Type B pancreatic cell (in vitro differentiated cells): ENCODE measurements at regions not wholly inside any gene's neighbourhood (a gene's known extent, or its start where the extent isn't known, plus 50 kb on each side); places are given as distances from the start of the nearest gene placed in this dataset.

Experiments used
- DNase-seq: peaks from one replicate; pipeline ENCODE4 v3.0.0; 2021; ENCODE audit warnings: mixed read lengths; ENCODE audit not compliant: unreplicated experiment; ENCODE audit errors: extremely low spot score
- H3K27ac Mint-ChIP-seq: 2 replicates; pipeline ENCODE4 v1.8.0; 2021; ENCODE audit warnings: mild to moderate bottlenecking, mixed read lengths
- H3K27me3 Mint-ChIP-seq: 2 replicates; pipeline ENCODE4 v1.8.0; 2021; ENCODE audit warnings: mixed read lengths
- H3K36me3 Mint-ChIP-seq: 2 replicates; pipeline ENCODE4 v1.8.0; 2021; ENCODE audit warnings: mixed read lengths
- H3K4me1 Mint-ChIP-seq: one replicate; pipeline ENCODE4 v1.8.0; 2021; ENCODE audit warnings: mixed read lengths; ENCODE audit not compliant: unreplicated experiment
- H3K4me3 Mint-ChIP-seq: 2 replicates; pipeline ENCODE4 v1.8.0; 2021; ENCODE audit warnings: mild to moderate bottlenecking, mixed read lengths
- H3K9me3 Mint-ChIP-seq: 2 replicates; pipeline ENCODE4 v1.8.0; 2021; ENCODE audit warnings: mixed read lengths
- TF ChIP-seq, protein P1 (sequence below): fragments of 200-600 bp; sonication (generic); conservative IDR thresholded peaks from 2 replicates; pipeline ENCODE4 v1.5.0; 2021; ENCODE audit warnings: antibody characterized with exemption, mild to moderate bottlenecking

DNA sequence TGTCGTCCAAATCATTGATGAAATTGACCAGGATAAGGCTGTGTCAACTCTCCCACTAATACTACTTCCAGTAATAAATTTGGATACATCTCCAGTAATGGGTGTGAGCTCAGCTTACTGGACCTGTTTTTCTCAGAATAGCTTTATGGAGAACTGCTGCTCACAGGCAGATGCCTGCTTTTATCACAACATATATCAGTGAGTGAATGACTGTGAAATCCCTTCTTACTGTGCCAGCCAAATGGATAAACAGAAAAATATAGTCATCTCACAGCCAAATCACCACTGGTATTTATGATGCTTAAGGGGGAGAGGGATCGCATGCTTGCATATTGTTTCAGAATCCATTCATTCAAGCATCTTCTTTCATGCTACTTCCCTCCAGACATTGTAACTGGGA, 148.4 kb upstream of the PAPPA start:
- Mint-ChIP-seq H3K36me3 (no peaks in the 10 kb centered on the region), H3K4me1 (no peaks in the 10 kb centered on the region), H3K27me3 (no peaks in the 10 kb centered on the region), H3K27ac (no peak overlapping the region), H3K9me3 (peaks cover 4% of the 10 kb centered on the region), H3K4me3 (no peak overlapping the region)
- DNase-seq: no peak
- TF ChIP-seq, protein P1, sequence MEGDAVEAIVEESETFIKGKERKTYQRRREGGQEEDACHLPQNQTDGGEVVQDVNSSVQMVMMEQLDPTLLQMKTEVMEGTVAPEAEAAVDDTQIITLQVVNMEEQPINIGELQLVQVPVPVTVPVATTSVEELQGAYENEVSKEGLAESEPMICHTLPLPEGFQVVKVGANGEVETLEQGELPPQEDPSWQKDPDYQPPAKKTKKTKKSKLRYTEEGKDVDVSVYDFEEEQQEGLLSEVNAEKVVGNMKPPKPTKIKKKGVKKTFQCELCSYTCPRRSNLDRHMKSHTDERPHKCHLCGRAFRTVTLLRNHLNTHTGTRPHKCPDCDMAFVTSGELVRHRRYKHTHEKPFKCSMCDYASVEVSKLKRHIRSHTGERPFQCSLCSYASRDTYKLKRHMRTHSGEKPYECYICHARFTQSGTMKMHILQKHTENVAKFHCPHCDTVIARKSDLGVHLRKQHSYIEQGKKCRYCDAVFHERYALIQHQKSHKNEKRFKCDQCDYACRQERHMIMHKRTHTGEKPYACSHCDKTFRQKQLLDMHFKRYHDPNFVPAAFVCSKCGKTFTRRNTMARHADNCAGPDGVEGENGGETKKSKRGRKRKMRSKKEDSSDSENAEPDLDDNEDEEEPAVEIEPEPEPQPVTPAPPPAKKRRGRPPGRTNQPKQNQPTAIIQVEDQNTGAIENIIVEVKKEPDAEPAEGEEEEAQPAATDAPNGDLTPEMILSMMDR: no peak

DNA sequence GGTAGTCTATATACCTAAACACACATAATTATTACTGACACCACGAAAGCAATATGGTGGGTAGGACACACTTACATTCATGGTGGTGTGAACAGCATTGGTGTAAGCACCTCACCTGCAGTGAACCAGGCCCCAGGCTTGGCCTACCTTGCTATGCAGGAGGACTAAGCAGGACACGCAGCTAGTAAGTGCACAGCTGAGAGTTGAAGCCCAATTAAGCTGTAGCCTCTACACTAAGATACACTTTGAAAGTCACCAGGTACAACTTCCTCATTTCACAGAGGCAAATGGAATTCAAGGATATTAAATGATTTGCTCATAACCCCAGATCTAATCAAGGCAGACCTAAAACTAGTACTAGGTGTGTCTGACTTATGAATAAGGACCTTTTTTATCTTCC, 145.8 kb upstream of the PAPPA start:
- Mint-ChIP-seq H3K36me3 (no peaks in the 10 kb centered on the region), H3K4me1 (no peaks in the 10 kb centered on the region), H3K9me3 (no peaks in the 10 kb centered on the region), H3K27me3 (no peaks in the 10 kb centered on the region), H3K4me3 (no peak overlapping the region), H3K27ac (no peak overlapping the region)
- DNase-seq: no peak
- TF ChIP-seq, protein P1: no peak

DNA sequence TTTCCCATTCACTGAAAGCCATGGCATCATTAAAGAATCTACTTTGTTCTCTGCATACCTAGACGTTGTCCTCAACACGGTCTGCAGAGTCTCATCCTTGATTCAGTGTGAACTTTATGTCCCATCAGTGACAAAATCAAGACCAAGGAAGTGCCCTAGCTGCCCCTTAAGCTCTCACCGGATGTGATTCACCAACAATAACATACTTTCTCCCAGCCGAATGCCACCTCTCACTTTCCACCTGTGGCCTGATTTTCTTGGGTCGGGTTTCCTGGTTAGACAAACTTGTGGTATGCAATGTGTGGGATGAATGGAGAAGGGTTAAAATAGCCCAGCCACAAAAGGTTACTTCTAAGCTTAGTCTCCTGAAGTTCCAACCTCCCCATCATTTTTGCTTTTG, 145.3 kb upstream of the PAPPA start:
- no peaks in the 10 kb centered on the region for H3K27me3 Mint-ChIP-seq
- H3K36me3 Mint-ChIP-seq: no peaks in the 10 kb centered on the region
- no peak for DNase-seq
- TF ChIP-seq, protein P1: no peak
- H3K4me1 Mint-ChIP-seq: no peaks in the 10 kb centered on the region
- no peak overlapping the region for H3K4me3 Mint-ChIP-seq
- H3K27ac Mint-ChIP-seq: no peak overlapping the region
- no peaks in the 10 kb centered on the region for H3K9me3 Mint-ChIP-seq

DNA sequence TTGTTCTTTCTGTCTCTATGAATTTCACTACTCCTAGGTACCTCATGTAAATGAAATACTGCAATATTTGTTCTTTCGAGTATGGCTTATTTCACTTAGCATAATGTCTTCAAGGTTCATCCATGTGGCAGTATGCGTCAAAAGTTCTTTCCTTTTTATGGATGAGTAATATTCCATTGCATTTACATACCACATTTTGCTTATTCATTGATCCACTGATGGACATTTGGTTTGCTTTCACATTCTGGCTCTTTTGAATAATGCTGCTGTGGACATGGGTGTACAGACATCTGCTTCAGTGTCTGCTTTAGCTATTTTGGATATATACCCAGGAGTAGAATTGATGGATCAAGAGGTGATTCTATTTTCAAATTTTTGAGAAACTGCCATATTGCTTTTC, 144.2 kb upstream of the PAPPA start:
- H3K4me3 Mint-ChIP-seq: no peak overlapping the region
- no peaks in the 10 kb centered on the region for H3K9me3 Mint-ChIP-seq
- TF ChIP-seq, protein P1: no peak
- H3K27me3 Mint-ChIP-seq: no peaks in the 10 kb centered on the region
- no peaks in the 10 kb centered on the region for H3K36me3 Mint-ChIP-seq
- no peak for DNase-seq
- no peaks in the 10 kb centered on the region for H3K4me1 Mint-ChIP-seq
- no peak overlapping the region for H3K27ac Mint-ChIP-seq

DNA sequence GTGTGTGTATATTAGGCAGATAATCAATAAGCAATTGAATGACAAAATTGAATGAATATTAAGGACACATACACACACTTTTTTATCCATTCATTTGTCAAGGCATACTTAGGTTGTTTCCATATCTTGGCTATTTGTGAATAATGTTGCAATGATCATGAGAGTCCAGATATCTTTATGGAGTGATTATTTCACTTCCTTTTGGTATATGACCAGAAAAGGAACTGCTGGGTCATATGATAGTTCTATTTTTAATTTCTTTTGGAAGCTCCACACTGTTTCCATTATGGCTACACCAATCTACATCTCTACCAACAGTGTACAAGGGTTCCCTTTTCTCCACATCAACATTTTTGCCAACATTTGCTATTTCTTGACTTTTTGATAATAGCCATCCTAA, 137.7 kb upstream of the PAPPA start:
- H3K36me3 Mint-ChIP-seq: no peaks in the 10 kb centered on the region
- no peak for DNase-seq
- TF ChIP-seq, protein P1: no peak
- H3K4me1 Mint-ChIP-seq: no peaks in the 10 kb centered on the region
- no peaks in the 10 kb centered on the region for H3K27me3 Mint-ChIP-seq
- no peak overlapping the region for H3K27ac Mint-ChIP-seq
- H3K9me3 Mint-ChIP-seq: no peaks in the 10 kb centered on the region
- H3K4me3 Mint-ChIP-seq: no peak overlapping the region

DNA sequence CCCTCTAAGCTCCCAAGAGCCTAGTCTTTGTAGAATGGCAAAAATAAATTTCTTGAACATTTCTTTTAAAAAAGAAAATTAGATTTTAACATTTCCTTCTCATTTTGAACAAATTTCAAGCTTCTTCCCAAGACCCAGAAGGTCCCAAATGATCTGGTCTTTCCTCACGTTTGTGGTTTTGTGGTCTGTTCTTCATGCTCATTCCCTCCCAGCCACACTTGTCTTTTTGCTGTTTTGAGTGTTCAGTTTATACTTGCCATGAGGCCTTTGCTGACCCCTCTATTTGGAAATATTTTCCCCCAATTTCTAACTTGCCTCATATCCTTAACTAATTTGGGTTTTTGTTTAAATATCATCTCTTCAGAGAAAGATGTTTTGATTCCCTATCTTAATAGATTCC, 133.4 kb upstream of the PAPPA start:
- Mint-ChIP-seq H3K27ac (no peak overlapping the region), H3K9me3 (no peaks in the 10 kb centered on the region), H3K4me3 (no peak overlapping the region), H3K27me3 (no peaks in the 10 kb centered on the region), H3K4me1 (no peaks in the 10 kb centered on the region), H3K36me3 (no peaks in the 10 kb centered on the region)
- DNase-seq: no peak
- TF ChIP-seq, protein P1: no peak
